Dedifferentiated amniotic fluid mesenchymal stem cell (primary cell): ENCODE measurements at regions not wholly inside any gene's neighbourhood (a gene's known extent, or its start where the extent isn't known, plus 50 kb on each side); places are given as distances from the start of the nearest gene placed in this dataset.
"Not testable (repeated sequence)": the region's sequence is repeated elsewhere in the genome, so short reads cannot be mapped to it uniquely, and the experiment has no call there.

Experiments
- DNase-seq: peaks from one replicate; pipeline ENCODE4 v3.0.0-alpha.2; 2016; ENCODE audit errors: extremely low spot score

DNA sequence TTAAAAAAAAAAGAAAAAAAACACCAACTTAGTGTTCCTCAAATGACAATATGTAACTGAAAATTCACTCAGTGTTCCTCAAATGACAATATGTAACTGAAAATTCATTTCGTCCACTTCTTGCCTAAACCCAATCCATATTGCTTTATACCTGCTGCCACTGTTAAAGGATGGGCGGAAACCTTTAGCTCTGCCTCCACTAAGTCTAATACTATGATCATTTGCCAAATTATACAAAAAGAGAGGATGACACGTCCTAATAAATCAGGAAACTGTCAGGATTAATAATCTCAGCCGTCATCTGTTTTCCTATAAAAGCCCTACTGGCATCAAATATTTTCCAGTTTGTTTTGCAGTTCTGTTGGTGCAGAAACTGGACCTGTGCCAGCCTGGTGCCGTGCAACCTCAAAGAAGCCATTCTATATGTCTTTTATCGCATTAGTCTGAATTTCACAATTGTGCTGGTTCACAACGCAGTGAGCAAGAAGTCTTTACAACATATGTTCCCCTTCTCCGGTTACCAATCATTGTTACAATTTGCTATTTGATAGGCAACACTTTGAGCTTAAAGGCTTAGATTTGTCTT, 160.4 kb upstream of the KCNH8 start:
- DNase-seq: no peak

DNA sequence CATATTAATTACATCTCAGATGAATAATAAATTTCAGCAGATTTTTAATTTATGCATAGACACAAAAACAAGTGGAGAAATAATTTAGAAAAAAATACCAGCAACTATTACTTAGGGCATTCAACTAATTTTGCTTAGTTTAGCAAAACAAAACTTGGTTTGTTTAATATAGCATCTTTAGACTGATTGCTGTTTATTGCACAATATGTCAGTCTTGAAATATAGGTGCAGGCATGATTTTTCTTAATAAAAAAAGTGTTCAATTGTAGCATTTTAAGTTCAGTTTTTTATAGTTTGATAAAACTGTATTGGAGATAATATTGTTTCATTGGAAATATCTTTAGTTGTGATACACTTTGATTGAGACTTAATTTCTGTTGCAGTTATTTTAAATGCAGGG, 161.2 kb upstream of the KCNH8 start:
- no peak for DNase-seq

DNA sequence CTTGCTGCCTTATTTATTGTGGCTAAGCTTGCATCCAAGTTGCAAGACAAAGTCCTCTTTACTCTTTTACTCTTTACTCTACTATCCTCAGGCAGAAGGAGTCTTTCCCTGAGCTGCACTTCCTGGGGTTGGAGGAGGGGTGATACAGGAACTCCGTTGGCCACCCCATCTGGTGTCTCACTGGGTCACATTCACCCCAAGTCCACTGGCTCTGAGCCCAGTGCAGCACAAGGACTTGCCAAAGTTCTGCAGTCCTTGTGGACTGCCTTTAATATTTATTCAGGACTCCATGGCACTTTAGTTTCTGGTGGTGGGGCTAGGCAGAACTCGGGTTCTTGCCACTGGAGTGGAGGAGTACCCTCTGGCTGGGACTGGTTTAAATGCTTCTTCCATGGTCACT, 165.4 kb upstream of the KCNH8 start:
- no peak for DNase-seq

DNA sequence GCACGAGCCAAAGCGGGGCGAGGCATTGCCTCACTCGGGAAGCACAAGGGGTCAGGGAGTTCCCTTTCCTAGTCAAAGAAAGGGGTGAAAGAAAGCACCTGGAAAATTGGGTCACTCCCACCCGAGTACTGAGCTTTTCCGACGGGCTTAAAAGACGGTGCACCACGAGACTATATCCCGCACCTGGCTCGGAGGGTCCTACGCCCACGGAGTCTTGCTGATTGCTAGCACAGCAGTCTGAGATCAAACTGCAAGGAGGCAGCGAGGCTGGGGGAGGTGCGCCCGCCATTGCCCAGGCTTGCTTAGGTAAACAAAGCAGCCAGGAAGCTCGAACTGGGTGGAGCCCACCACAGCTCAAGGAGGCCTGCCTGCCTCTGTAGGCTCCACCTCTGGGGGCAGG, 172.2 kb upstream of the KCNH8 start:
- DNase-seq: not testable (repeated sequence)

DNA sequence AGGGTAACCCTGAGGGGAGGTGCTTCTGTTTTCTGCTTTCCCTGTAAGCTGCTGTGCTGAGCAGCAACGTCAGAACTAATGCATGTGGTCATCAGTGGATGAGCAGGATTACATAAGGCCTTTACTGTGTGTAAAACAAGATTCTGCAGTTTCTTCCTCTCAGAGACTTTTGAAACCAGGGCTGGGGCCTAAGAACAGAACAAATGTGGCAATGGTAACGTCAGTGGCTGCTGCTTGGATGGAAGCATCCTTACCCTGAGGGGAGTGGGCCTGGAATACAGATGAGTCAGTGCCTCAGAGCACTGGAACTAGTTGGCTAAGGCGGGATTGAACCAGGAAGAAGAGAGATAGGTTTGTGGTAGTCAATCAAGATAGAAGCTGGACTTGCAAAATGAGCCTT, 180.2 kb upstream of the KCNH8 start:
- no peak for DNase-seq

DNA sequence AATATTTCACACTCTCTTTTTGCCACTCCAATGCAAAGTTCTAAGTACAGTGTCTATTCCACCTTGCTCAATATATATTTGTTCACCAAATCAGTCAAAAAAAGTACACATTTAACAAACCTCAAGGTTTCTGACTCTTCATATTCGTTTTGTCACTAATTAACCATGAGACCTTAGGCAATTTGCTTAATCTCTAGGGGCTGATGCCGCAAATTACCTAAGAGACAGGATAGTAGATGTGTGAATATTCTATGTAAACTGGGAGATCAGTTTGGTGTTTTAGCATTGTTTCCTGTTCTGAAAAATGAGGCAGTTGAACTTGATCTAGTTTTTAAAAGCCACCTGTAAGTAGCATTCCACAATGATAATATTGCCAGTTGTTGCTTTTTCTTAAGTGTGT, 182.5 kb upstream of the KCNH8 start:
- no peak for DNase-seq

DNA sequence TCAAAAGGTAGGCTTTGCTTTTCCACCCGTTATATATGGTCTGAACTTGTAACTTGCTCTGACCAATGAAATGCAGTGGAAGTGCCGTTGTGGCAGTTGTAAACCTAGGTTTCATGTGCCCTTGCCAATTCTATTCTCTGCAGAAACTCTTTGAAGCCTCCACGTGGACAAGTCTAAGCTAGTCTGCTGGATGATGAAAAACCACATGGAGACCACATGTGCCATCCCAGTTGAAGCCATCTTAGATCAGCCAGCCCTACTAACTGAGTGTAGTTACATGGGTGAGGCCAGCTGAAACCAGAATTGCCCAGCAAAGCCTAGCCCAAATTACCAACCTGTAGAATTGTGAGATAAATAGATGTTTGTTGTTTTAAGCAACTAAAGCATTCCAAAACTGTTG, 183.7 kb upstream of the KCNH8 start:
- DNase-seq: no peak

DNA sequence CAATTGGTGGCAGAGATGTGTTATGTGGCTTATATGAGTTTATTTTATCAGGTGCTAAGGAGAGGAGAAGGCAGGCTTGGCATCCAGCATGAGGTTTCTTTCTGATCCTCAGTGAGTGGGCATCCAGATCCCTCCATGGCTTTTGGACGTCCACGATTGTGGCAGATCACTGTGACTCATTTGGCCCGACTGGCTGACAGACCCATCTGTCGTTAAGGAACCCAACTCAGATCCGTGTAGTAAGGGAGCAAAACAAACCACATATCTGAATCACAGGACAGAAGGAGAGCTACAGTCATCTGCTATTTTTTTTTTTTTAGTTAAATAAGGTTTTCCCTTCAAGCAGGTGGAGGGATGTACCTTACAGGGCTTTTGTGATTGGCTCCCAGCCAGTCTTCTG, 197.0 kb upstream of the KCNH8 start:
- DNase-seq: no peak

DNA sequence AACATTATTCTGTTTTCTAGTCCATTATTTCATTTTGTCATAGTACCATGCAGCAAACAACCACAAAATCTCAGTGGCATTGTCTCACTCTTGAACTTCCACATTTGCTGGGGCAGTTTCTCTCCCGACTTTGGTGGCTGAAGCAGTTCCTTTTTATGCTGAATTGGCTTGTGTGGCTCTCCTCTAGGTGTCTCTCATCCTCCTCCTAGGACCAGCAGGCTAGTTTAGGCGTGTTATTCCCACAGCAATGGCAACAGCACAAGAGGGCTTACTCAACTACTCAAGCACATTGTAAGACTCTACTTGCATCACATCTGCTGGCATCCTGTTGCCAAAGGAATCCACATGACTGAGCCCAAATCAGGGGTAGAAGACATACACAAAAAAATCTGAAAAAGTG, 201.8 kb upstream of the KCNH8 start:
- no peak for DNase-seq

DNA sequence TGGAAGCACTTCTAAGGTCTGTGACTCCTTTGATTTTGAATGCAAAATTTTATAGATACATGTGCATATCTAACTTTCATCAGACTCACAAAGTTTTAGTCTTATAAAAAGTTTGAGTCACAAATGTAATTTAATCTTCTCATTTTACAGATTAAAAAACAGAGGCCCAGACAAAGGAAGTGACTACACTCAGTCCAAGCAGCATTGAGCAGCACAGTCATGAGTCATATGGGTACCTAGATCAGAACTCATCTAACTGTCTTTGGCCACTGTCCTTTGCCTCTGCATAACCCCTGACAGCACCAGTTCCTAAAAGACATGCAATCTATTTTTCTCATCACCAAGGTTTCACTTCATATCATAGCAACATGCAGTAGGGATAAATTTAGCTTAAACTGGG, 210.7 kb upstream of the KCNH8 start:
- DNase-seq: no peak

DNA sequence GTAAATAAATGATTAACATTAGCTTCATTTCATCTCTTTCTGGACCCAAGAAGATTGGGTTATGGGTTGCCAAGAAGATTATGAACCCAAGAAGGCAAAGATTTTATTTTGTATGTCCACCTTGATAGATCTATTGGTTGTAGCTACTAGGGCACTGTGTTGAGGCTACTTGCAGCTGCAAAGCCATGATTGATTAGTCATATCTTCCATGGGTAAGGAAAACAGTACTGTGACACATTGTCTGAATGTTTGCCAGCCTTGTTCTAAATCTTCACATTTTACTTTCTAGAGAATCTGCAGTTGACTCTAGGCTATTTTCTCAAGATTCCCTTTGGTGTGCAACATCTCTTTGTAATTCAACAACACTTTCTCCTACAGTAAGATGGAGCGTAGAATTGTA, 229.2 kb upstream of the KCNH8 start:
- DNase-seq: no peak

DNA sequence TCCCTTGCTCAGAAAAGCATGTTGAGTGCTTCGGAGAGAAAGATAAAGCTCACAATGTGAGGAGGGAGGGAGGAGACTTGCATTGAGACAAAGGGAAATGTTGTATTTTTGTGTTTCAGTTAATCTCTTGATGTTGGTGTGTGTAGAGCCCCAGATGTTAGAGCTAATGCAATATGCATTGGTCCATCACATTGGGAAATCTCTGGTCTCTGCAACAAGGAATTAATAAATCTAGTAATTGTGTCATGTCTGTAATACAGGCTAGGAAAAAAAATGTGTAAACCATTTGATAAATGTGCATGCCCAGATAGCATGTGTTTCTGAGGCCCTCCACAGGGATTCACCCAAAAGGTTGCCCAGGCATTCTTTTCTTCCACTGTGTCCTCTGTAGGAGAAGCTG, 230.4 kb upstream of the KCNH8 start:
- DNase-seq: no peak

DNA sequence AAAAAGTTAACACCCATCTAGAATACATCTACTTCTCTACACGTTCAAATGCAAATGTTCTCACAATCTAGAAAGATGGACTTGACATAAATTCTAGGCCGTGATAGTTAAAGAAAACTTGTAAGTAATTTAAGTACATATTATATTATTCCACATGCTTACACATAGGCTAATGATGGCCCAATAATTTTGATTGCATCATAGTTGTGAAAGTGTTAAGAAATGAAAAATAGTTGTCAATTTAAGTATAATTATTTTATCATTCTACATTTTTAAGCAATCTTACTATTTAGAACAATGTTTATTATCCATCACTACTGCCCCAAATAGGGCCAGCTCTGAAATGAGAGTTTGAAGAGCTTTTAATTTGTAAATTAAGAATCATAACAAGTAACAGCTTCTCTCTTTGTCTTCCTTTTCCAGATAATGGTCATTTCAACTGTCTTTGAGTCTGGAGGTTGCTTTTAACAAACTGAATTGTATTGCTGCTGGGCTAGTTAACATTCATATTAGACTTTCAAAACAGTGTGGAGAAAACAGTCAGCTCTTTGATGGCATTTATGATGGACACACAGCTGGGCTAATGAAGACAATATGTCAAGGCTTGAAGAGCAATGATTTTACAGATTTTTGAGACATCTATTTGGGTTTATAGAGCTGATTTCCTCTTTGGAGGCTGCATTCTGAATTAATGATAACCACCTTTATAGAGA, 246.1 kb upstream of the KCNH8 start:
- no peak for DNase-seq

DNA sequence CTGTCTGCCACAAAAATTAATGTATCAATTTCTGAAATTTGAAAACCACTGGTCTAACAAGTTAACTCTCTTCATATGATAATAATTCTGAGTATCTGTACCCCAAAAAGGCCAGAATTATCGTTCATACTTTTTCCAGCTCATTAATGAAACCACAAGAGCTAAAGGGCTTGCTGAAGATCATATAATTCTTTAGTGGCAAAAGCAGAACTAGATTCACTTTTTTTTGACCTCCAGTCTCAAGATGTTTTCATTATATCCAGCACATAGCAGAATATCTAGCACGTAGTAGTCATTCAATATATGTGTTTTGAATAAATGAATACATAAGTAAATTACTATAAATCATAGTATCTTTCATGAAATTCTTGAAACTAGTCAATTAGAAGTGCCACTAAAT, 246.7 kb upstream of the KCNH8 start:
- no peak for DNase-seq

DNA sequence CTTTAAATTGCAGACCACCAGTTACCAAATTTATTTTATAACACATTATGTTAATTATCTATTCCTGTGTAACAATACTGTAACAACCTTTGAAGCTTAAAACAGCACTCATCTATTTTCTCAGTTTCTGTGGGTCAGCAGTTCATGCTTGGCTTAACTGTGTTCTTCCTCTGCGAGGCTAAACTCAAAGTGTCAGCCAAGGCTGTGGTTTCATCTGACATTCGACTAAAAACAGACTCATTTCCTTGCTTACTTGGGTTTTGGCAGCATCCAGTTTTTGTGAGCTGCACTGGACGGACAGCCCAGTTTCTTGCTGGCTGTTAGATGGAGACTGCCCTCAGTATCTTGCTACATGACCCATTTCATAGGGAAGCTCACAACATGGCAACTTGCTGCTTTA, 247.3 kb upstream of the KCNH8 start:
- DNase-seq: no peak

DNA sequence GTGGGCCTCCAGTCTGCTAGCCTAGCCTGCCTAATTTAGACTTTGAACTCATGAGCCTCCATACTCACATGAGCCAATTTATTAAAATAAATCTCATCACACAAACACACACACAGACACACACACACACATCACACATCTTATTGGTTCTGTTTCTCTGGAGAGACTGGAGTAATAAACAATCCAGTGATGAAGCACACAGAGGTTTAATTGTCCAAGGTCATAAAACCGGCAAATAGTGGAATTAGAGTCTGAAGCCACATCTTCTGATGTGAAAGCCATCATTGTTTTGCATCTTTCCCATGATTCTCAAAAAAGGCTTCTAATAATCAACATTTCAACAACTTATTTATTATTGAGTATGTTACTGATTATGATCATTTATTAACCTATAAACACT, 249.4 kb upstream of the KCNH8 start:
- no peak for DNase-seq

DNA sequence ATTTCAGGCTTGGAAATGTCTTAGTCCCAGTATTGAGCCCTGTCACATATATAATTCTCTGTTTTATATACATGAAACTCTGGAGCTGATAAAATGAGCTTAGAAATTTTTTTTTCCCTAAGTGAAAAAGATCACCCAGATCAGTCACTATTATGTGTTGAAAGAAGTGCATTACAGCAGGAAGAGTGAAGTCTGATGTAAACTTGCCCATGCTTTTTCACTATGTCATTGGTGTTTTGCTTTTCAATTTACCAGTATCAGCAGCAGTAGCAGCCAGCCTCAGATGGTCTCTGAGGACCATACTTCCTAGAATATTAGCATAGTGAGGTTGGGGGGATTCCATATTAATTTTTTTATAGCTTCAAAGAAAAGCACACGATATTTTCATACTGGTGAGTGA, 255.6 kb upstream of the KCNH8 start:
- DNase-seq: no peak

DNA sequence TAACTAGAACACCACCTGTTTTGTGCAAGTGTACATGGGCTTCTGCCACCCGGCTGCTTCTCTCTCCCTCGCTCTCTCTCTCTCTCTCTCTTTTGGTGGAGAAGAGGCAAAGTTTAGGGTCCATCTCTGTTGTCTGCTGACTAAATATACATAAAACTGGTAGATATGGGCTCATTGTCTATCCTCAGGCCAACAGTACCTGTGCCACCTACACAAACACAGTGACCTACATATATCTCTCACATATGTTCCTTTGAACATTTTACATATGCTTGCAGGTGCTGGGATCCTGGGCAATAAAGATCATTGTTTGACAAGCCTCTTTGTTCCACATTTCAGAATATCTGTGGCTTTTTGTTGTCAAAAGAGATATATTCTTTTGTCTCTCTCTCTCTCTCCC, 256.3 kb upstream of the KCNH8 start:
- no peak for DNase-seq

DNA sequence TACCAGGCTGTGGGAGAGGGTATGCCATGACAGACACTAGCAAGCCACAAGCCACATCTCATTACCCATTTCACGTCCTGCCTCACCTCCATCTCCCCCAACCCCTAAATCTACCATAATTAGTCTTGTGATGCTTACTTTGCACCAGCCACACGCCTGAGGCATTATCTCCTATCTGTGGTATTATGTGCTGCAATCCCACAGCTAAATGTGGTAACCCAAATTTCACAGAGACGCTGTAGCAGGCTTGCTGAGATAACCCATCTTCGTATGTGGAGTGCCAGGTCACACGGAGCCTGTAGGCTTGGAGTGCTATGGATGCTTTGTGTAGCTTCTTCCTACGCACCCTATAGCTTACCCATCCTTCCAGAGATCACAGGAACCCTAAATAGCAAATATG, 256.7 kb upstream of the KCNH8 start:
- no peak for DNase-seq

DNA sequence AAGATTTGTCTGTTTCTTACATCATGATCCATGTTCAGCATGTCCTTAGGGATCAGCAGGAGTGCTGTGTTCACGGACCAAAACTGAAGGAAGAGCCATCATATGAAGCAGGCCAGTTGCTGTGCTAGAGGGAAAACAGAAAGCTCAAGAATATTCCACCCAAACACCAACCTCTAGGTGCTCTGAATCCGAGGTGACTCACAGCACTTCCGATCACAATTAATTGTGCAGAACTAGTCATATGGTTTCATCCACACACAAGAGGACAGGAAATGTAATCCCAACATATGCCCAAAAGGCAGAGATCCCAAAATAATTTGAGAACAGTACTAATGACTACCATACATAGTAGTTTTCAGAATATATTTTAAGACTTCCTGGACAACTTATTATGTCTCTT, 257.9 kb upstream of the KCNH8 start:
- no peak for DNase-seq

DNA sequence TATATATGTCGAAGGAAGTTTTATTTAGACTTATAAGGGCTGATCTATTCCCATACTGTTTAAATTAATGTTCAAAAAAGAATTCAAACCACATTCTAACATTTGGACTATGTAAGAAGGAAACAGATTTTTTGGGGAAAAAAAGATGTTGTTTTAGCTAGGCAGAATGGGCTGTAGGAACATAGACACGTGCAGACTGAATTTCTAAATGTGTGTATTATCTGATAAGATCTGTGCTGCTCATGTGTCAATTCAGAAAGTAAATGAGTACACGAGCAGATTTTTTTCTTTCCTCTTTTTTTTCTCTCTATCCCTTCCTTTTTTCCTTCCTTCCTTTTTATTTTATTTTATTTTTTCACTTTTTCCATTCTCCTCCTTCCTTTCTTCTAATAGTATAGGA, 259.5 kb upstream of the KCNH8 start:
- no peak for DNase-seq

DNA sequence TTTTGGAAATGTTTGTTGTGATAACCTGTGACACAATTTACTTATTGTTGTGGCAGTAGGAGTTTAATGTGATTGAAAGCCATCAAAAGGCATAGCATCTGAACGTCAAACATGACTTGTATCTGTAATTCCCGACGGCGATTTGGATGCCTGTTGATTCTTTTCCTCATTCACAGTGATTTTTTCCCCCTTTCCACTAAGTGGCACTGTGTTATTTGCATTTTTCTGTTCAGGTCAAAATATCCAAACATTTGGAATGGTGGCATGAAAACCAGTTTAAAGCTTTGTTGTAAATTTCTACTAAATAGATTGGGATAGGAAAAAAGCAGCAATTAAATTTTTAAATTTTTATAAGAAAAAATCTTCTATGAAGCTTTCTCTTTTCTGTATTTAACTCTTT, 259.9 kb upstream of the KCNH8 start:
- no peak for DNase-seq

DNA sequence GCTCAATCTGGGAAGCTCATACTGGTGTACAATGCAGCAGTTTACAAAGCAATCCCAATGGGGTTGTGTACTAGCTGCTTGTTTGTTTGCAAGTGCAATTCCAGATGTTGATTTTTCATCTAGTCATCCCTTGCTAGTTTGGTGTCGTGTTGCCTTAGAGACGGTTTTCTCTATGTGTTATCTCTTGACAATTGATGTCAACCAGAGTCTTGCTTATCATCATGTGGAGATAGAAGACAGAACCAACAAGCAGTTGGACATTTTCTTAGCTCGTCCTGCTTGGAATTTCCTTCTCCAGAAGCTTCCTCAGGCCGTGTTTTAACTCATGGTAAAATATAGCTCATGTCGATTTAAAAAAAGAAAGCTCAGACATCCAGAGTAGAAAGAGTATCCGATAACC, 262.0 kb upstream of the KCNH8 start:
- no peak for DNase-seq

DNA sequence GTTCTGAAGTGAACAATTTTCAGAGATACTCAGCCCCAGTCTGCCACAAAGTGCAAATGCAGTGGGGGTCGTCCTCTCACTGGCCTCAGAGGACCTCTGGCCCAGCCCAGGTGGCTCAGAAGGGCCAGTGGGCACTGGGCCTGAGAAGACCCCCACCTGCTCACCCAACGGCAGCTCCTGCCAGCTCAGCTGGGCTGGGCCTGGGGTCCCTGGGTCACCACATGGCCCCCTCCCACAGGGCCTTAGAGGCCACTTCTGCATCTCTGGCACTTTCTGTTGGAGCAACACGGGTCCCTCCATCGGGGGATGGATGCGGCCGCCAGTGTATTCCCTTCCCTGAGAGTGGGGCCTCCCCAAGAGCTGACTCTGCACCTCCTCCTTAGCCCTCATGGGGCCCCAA, 262.7 kb upstream of the KCNH8 start:
- no peak for DNase-seq
